Right renal cortex interstitium (tissue), 3 donors: ENCODE measurements at regions not wholly inside any gene's neighbourhood (a gene's known extent, or its start where the extent isn't known, plus 50 kb on each side); places are given as distances from the start of the nearest gene placed in this dataset.
"Not testable (repeated sequence)": the region's sequence is repeated elsewhere in the genome, so short reads cannot be mapped to it uniquely, and the experiment has no call there.

Experiments
- DNase-seq, 3 donors: peaks; one replicate each; pipeline ENCODE4 v3.0.0-alpha.2; 2013; ENCODE audit warnings: low read depth in 3 of 3, low spot score in 2 of 3

- DNase-seq = no peak
These were observed 141.6 kb upstream of the EYA4 start for GRCh38 chr6:133099573-133099972.

- no peak for DNase-seq
These were observed 140.3 kb upstream of the EYA4 start for GRCh38 chr6:133100865-133101264.

- DNase-seq = no peak
These were observed 139.4 kb upstream of the EYA4 start for GRCh38 chr6:133101790-133102189.

- no peak for DNase-seq
These were observed 134.2 kb upstream of the EYA4 start for GRCh38 chr6:133106934-133107333.

- DNase-seq = no peak
These were observed 132.7 kb upstream of the EYA4 start for GRCh38 chr6:133108419-133108818.

GRCh38 chr6:133114973-133115372, 126.2 kb upstream of the EYA4 start:
- no peak for DNase-seq

GRCh38 chr6:133115946-133116345, 125.2 kb upstream of the EYA4 start:
- no peak for DNase-seq

- DNase-seq = no peak
These were observed 113.0 kb upstream of the EYA4 start for GRCh38 chr6:133128191-133128590.

GRCh38 chr6:133129556-133129955, 111.6 kb upstream of the EYA4 start:
- DNase-seq = no peak

- DNase-seq = no peak
These were observed 110.3 kb upstream of the EYA4 start for GRCh38 chr6:133130863-133131262.

- peak in 1 of 3 donors; percentile 20 for DNase-seq
These were observed 109.3 kb upstream of the EYA4 start for GRCh38 chr6:133131621-133132465.

- no peak for DNase-seq
These were observed 108.6 kb upstream of the EYA4 start for GRCh38 chr6:133132466-133132971.

- no peak for DNase-seq
These were observed 104.8 kb upstream of the EYA4 start for GRCh38 chr6:133136177-133136880.

- not testable (repeated sequence) for DNase-seq
These were observed 93.5 kb upstream of the EYA4 start for GRCh38 chr6:133147470-133148184.

- DNase-seq = no peak
These were observed 84.5 kb upstream of the EYA4 start for GRCh38 chr6:133156689-133157088.

- DNase-seq = peak; percentile 36 to 53 (median 41)
These were observed 83.2 kb upstream of the EYA4 start for GRCh38 chr6:133157995-133158394.

GRCh38 chr6:133159255-133159795, 81.8 kb upstream of the EYA4 start:
- no peak for DNase-seq

- no peak for DNase-seq
These were observed 80.6 kb upstream of the EYA4 start for GRCh38 chr6:133160536-133160935.

- no peak for DNase-seq
These were observed 75.9 kb upstream of the EYA4 start for GRCh38 chr6:133165235-133165634.

GRCh38 chr6:133166766-133167165, 74.4 kb upstream of the EYA4 start:
- no peak for DNase-seq

- no peak for DNase-seq
These were observed 71.3 kb upstream of the EYA4 start for GRCh38 chr6:133169901-133170300.
